IMR-90 (cell line): ENCODE measurements at regions not wholly inside any gene's neighbourhood (a gene's known extent, or its start where the extent isn't known, plus 50 kb on each side); places are given as distances from the start of the nearest gene placed in this dataset.

Source experiments
- ATAC-seq: fragments of 200-7000 bp; cut with Tn5 transposase; 2 replicates; pipeline ENCODE4 v1.9.1; 2020; ENCODE audit warnings: low read depth, mild to moderate bottlenecking, moderate library complexity
- BruUV-seq: library from RNA; stranded (reverse); fragments of 400-500 nt; replicated peaks from 2 replicates; lab custom pipeline; 2021; lab: Mats Ljungman, UMichigan
- CTCF ChIA-PET: fragments of 300-600 bp; formaldehyde crosslinking; extraction: SDS; loops from one replicate; lab custom pipeline; 2021; ENCODE audit warnings: antibody characterized with exemption; lab: Yijun Ruan, JAX
- POLR2A ChIA-PET: fragments of 300-600 bp; sonication (Branson Sonifier 250); formaldehyde crosslinking; loops from one replicate; lab custom pipeline; 2022; ENCODE audit warnings: antibody characterized with exemption; ENCODE audit not compliant: unreplicated experiment; lab: Charles Lee
- DNase-seq: peaks from one replicate; pipeline ENCODE4 v3.0.0; 2013
- H2AFZ ChIP-seq: replicated peaks from 2 replicates; pipeline ENCODE3; 2013; ENCODE audit warnings: low read length, mild to moderate bottlenecking; ENCODE audit not compliant: poor library complexity
- H2AK5ac ChIP-seq: 2 replicates; pipeline ENCODE4 v1.6.1; 2013; ENCODE audit warnings: low read depth, low read length, inconsistent platforms
- H2AK9ac ChIP-seq: replicated peaks from 2 replicates; pipeline ENCODE3; 2013; ENCODE audit warnings: mild to moderate bottlenecking, low read depth, low read length, moderate library complexity; ENCODE audit not compliant: poor library complexity
- H2BK120ac ChIP-seq: 2 replicates; pipeline ENCODE4 v1.6.1; 2013; ENCODE audit warnings: low read depth, low read length, inconsistent platforms
- H2BK15ac ChIP-seq: 3 replicates; pipeline ENCODE4 v1.6.1; 2013; ENCODE audit warnings: low read depth, low read length, inconsistent platforms
- H2BK20ac ChIP-seq: 2 replicates; pipeline ENCODE4 v1.6.1; 2013; ENCODE audit warnings: low read depth, mild to moderate bottlenecking, inconsistent platforms, low read length, moderate library complexity
- H2BK5ac ChIP-seq: 2 replicates; pipeline ENCODE4 v1.6.1; 2013; ENCODE audit warnings: mild to moderate bottlenecking, low read depth, low read length, inconsistent platforms; ENCODE audit not compliant: poor library complexity, severe bottlenecking
- H3K14ac ChIP-seq: replicated peaks from 2 replicates; pipeline ENCODE4 v1.6.1; 2013; ENCODE audit warnings: low read depth, low read length, inconsistent platforms
- H3K18ac ChIP-seq: 2 replicates; pipeline ENCODE4 v1.6.1; 2013; ENCODE audit warnings: low read depth, low read length, control low read depth
- H3K23ac ChIP-seq: 2 replicates; pipeline ENCODE4 v1.6.1; 2013; ENCODE audit warnings: low read depth, low read length, inconsistent platforms
- H3K27ac ChIP-seq: 2 replicates; pipeline ENCODE4 v1.5.1; 2013; ENCODE audit warnings: mild to moderate bottlenecking, control low read depth, low read length; ENCODE audit not compliant: insufficient read depth
- H3K27me3 ChIP-seq: 2 replicates; pipeline ENCODE4 v1.6.1; 2013; ENCODE audit warnings: low read length; ENCODE audit not compliant: control insufficient read depth, insufficient read depth
- H3K36me3 ChIP-seq: 2 replicates; pipeline ENCODE4 v1.6.1; 2013; ENCODE audit warnings: low read length, mixed read lengths; ENCODE audit not compliant: control insufficient read depth, insufficient read depth
- H3K4ac ChIP-seq: 2 replicates; pipeline ENCODE4 v1.6.1; 2013; ENCODE audit warnings: low read depth, low read length, inconsistent platforms
- H3K4me1 ChIP-seq: 2 replicates; pipeline ENCODE4 v1.6.1; 2013; ENCODE audit warnings: low read length, mixed read lengths; ENCODE audit not compliant: control insufficient read depth, insufficient read depth
- H3K4me2 ChIP-seq: 2 replicates; pipeline ENCODE4 v1.6.1; 2013; ENCODE audit warnings: low read depth, mild to moderate bottlenecking, control low read depth, low read length, moderate library complexity
- H3K4me3 ChIP-seq: 2 replicates; pipeline ENCODE4 v1.5.1; 2013; ENCODE audit warnings: low read depth, mild to moderate bottlenecking, control low read depth, low read length, moderate library complexity; ENCODE audit not compliant: insufficient read depth
- H3K56ac ChIP-seq: 2 replicates; pipeline ENCODE4 v1.6.1; 2013; ENCODE audit warnings: low read length, inconsistent platforms; ENCODE audit not compliant: insufficient read depth; ENCODE audit errors: extremely low read depth
- H3K79me1 ChIP-seq, 2 experiments: 2 replicates each; pipeline ENCODE4 v1.6.1; 2013; ENCODE audit warnings: low read length in 2 of 2, inconsistent platforms in 1 of 2, low read depth in 1 of 2
- H3K9ac ChIP-seq: 2 replicates; pipeline ENCODE4 v1.6.1; 2013; ENCODE audit warnings: low read depth, low read length, control low read depth
- H3K9me1 ChIP-seq: 2 replicates; pipeline ENCODE4 v1.6.1; 2013; ENCODE audit warnings: low read length, inconsistent platforms; ENCODE audit not compliant: insufficient read depth
- H3K9me3 ChIP-seq: 2 replicates; pipeline ENCODE4 v1.6.1; 2013; ENCODE audit warnings: low read length; ENCODE audit not compliant: control insufficient read depth, insufficient read depth
- H4K20me1 ChIP-seq: 2 replicates; pipeline ENCODE4 v1.6.1; 2013; ENCODE audit warnings: low read length, inconsistent platforms; ENCODE audit not compliant: insufficient read depth
- H4K5ac ChIP-seq: 2 replicates; pipeline ENCODE4 v1.6.1; 2013; ENCODE audit warnings: mild to moderate bottlenecking, low read depth, low read length, control low read depth
- H4K8ac ChIP-seq, 2 experiments: 2 replicates each; pipeline ENCODE4 v1.6.1; 2013; ENCODE audit warnings: low read depth in 2 of 2, low read length in 2 of 2, control low read depth in 1 of 2, inconsistent platforms in 1 of 2
- H4K91ac ChIP-seq: 2 replicates; pipeline ENCODE4 v1.6.1; 2013; ENCODE audit warnings: low read depth, low read length, inconsistent platforms; ENCODE audit not compliant: insufficient read depth
- FOS ChIP-seq: fragments of 150-350 bp; IDR thresholded peaks from 2 replicates; pipeline ENCODE4 v1.6.1; 2016; ENCODE audit warnings: low read depth, low read length
- MAFK ChIP-seq: IDR thresholded peaks from 2 replicates; pipeline ENCODE4 v1.6.1; 2012; ENCODE audit warnings: low read depth, low read length, improper control_type of control experiment
- MXI1 ChIP-seq: IDR thresholded peaks from 2 replicates; pipeline ENCODE4 v1.6.1; 2012; ENCODE audit warnings: low read depth, mild to moderate bottlenecking, low read length, moderate library complexity, borderline replicate concordance
- WGBS, 2 experiments: methylation state at CpG; one replicate each; pipeline versions ENCODE4 v1.1.5 to v1.1.7; 2013; ENCODE audit warnings: missing lambda C conversion rate in 2 of 2; ENCODE audit not compliant: insufficient read length in 1 of 2; ENCODE audit errors: extremely low coverage in 2 of 2; 5-methylcytosine and 5-hydroxymethylcytosine counted together
- dilution Hi-C: fragments of 300-500 bp; cut with HindIII; formaldehyde crosslinking; loops from one replicate; pipeline ENCODE4 v1.14.3; 2018; ENCODE audit warnings: low sequenced_read_pairs; ENCODE audit not compliant: unreplicated experiment
- in situ Hi-C: fragments of 300-500 bp; cut with MboI; formaldehyde crosslinking; loops from 3 replicates; pipeline ENCODE4 v1.14.3; 2019; ENCODE audit warnings: low sequenced_read_pairs, inconsistent platforms, mixed read lengths
- intact Hi-C: fragments of 100-400 bp; cut with micrococcal nuclease; formaldehyde crosslinking; loops from 2 replicates; pipeline ENCODE4 v1.10.0; 2022
- TF ChIP-seq, protein P1 (sequence below): conservative IDR thresholded peaks from 2 replicates; pipeline ENCODE4 v1.5.1; 2012; ENCODE audit warnings: mild to moderate bottlenecking, low read depth, low read length, improper control_type of control experiment

DNA sequence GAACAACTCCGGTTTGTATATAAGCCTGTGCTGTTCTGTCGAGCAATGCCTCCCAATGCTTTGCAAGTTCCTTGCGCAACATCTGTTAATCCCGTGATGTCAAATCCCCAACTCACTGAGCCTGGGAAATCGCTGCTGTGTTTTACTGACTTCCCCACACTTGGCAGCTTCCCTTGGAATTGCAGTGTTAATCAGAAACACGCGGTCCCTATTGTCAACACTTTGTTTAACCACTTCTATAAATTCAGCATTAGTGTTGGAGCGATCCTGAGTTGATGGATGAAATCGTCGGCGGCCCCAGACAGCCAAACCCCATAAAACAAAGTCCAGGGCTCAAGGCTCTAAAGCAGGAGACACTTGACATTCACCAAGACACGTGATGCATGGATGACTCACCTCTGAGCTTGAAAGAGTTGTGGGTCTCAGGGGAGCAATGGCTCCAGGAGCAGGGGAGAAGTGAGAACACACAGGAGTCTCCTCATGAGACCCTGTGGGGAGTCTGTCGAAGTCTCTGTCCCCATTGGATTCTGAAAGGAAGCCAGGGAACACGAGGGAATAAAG lies 555.3 kb downstream of the MIAT start (continued):
- no peak for TF ChIP-seq MAFK

DNA sequence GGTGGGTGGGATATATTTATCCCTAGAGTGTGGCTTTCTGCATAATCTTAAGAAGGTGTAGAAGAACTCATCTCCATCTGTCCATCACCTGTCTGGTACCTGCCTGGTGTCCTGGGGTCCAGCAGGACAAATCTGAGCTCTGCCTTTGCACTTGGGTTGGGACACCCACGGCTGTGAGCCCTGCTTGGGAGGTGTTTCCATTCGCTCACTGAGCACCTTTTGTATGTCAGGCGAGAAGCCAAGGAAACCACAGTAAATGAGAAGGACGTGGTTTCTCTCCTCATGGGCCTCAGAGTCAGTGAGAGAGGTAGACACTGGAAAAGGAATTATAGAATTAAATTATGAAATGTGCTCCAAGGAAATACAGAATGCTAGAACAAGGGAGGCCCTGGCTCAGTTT lies 555.9 kb downstream of the MIAT start:
- Histone ChIP-seq H3K23ac (no peak overlapping the region), H2AFZ (no peak overlapping the region), H3K18ac (no peak overlapping the region), H2BK5ac (no peak overlapping the region), H3K4ac (peak overlapping the region; percentile 53), H3K36me3 (no peaks in the 10 kb centered on the region), H3K27ac (no peak overlapping the region), H4K91ac (no peak overlapping the region), H2BK15ac (peak overlapping the region; percentile 15; the same call in 2 of the 3 replicates), H3K9me3 (no peaks in the 10 kb centered on the region), H3K79me1 (no peaks in the 10 kb centered on the region), H2AK5ac (peak overlapping the region; percentile 52; the same call in 1 of the 2 replicates), H2AK9ac (no peak overlapping the region), H3K56ac (no peak overlapping the region), H3K27me3 (peaks cover 10% of the 10 kb centered on the region), H4K5ac (no peak overlapping the region), H3K4me3 (no peak overlapping the region), H4K20me1 (peaks cover 5% of the 10 kb centered on the region; the same call in 1 of the 2 replicates), H2BK20ac (peak overlapping the region; percentile 68), H3K14ac (0 out of 2 replicates have a peak overlapping the region, but pooled peaks have one; percentile 27), H3K4me2 (no peak overlapping the region), H2BK120ac (0 out of 2 replicates have a peak overlapping the region, but pooled peaks have one; percentile 57), H3K4me1 (peaks cover 3% of the 10 kb centered on the region; the same call in 1 of the 2 replicates), H4K8ac (no peak overlapping the region), H3K9me1 (peaks cover 11% of the 10 kb centered on the region; the same call in 1 of the 2 replicates), H3K9ac (no peak overlapping the region)
- TF ChIP-seq FOS (no peak), MXI1 (no peak)
- TF ChIP-seq, protein P1, sequence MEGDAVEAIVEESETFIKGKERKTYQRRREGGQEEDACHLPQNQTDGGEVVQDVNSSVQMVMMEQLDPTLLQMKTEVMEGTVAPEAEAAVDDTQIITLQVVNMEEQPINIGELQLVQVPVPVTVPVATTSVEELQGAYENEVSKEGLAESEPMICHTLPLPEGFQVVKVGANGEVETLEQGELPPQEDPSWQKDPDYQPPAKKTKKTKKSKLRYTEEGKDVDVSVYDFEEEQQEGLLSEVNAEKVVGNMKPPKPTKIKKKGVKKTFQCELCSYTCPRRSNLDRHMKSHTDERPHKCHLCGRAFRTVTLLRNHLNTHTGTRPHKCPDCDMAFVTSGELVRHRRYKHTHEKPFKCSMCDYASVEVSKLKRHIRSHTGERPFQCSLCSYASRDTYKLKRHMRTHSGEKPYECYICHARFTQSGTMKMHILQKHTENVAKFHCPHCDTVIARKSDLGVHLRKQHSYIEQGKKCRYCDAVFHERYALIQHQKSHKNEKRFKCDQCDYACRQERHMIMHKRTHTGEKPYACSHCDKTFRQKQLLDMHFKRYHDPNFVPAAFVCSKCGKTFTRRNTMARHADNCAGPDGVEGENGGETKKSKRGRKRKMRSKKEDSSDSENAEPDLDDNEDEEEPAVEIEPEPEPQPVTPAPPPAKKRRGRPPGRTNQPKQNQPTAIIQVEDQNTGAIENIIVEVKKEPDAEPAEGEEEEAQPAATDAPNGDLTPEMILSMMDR = no peak
- BruUV-seq = no TSS peak
- WGBS, 2 experiments = 88% methylated on average over 4 of the region's 4 CpGs; no CpG with 5 or more reads in 1 of the 2 experiments
- ChIA-PET CTCF (no interaction called here), POLR2A (no interaction called here)
- dilution Hi-C loops = no loop called here
- intact Hi-C loops = no loop called here
- DNase-seq (no peak), ATAC-seq (no peak)
- in situ Hi-C loops = no loop called here
